22Rv1 (cell line): ENCODE measurements at regions not wholly inside any gene's neighbourhood (a gene's known extent, or its start where the extent isn't known, plus 50 kb on each side); places are given as distances from the start of the nearest gene placed in this dataset.

Source experiments
- CTCF ChIP-seq: fragments of 450-650 bp; IDR thresholded peaks from 2 replicates; pipeline ENCODE4 v1.5.1; 2017; ENCODE audit warnings: mild to moderate bottlenecking
- ZFX ChIP-seq: fragments of 450-650 bp; IDR thresholded peaks from 2 replicates; pipeline ENCODE4 v1.6.1; 2017; ENCODE audit warnings: antibody characterized with exemption, borderline replicate concordance

GRCh38 chr17:72343911-72344310 is 223.1 kb downstream of the SOX9 start:
- TF ChIP-seq CTCF (no peak), ZFX (no peak)
